HCT116 (cell line): ENCODE measurements at regions not wholly inside any gene's neighbourhood (a gene's known extent, or its start where the extent isn't known, plus 50 kb on each side); places are given as distances from the start of the nearest gene placed in this dataset.

Experiments
- ATAC-seq: fragments of 200-7000 bp; cut with Tn5 transposase; 2 replicates; pipeline ENCODE4 v1.9.1; 2020; ENCODE audit warnings: mild to moderate bottlenecking, moderate library complexity
- BruUV-seq: library from RNA; stranded (reverse); fragments of 400-500 nt; replicated peaks from 2 replicates; lab custom pipeline; 2021; lab: Mats Ljungman, UMichigan
- CTCF ChIA-PET: fragments of 300-600 bp; sonication (Branson Sonifier 250); formaldehyde crosslinking; loops from one replicate; lab custom pipeline; 2021; ENCODE audit warnings: antibody characterized with exemption; lab: Charles Lee
- POLR2A ChIA-PET: fragments of 300-600, 350-600 bp; sonication (Branson Sonifier 250); formaldehyde crosslinking; loops from one replicate; lab custom pipeline; 2021; ENCODE audit warnings: antibody characterized with exemption; lab: Charles Lee
- RAD21 ChIA-PET, 2 experiments: fragments of 300-600 bp; sonication (Branson Sonifier 250); formaldehyde crosslinking; loops; one replicate each; lab custom pipeline; 2023; ENCODE audit warnings: low total read pairs in 2 of 2; ENCODE audit not compliant: uncharacterized antibody in 2 of 2, unreplicated experiment in 2 of 2, low non-redundant PET in 1 of 2; lab: Charles Lee
- DNase-seq: peaks from one replicate; pipeline ENCODE4 v3.0.0-alpha.2; 2010; ENCODE audit warnings: low read depth, low spot score
- H2AFZ ChIP-seq: fragments of 200-600 bp; shearing (Covaris generic), sonication (generic); 2 replicates; pipeline ENCODE4 v1.6.1; 2017; ENCODE audit warnings: low read depth, mixed run types, mixed read lengths, antibody characterized with exemption, low read length; ENCODE audit not compliant: poor library complexity, severe bottlenecking
- H3K27ac ChIP-seq: 2 replicates; pipeline ENCODE4 v1.5.1; 2012; ENCODE audit warnings: low read depth, low read length
- H3K27me3 ChIP-seq: fragments of 200-600 bp; sonication (generic); 2 replicates; pipeline ENCODE4 v1.6.1; 2016; ENCODE audit warnings: mixed run types, low read length, mixed read lengths; ENCODE audit not compliant: insufficient read depth
- H3K36me3 ChIP-seq, 2 experiments: fragments of 200-500 bp in 1 of 2; fragments of 200-600 bp in 1 of 2; sonication (Bioruptor generic) in 1 of 2; sonication (generic) in 1 of 2; 2 replicates each; pipeline versions ENCODE4 v1.5.1 to v1.6.1; 2014 to 2016; ENCODE audit warnings: low read length in 2 of 2, inconsistent platforms in 1 of 2, mixed read lengths in 1 of 2, mixed run types in 1 of 2; ENCODE audit not compliant: insufficient read depth in 2 of 2, control insufficient read depth in 1 of 2
- H3K4me1 ChIP-seq, 2 experiments: fragments of 200-600 bp in 1 of 2; sonication (generic) in 1 of 2; 2 replicates each; pipeline versions ENCODE4 v1.5.1 to v1.6.1; 2012 to 2017; ENCODE audit warnings: low read length in 2 of 2, inconsistent platforms in 1 of 2, mild to moderate bottlenecking in 1 of 2, mixed read lengths in 1 of 2, mixed run types in 1 of 2, moderate library complexity in 1 of 2; ENCODE audit not compliant: insufficient read depth in 2 of 2, control insufficient read depth in 1 of 2
- H3K4me2 ChIP-seq: fragments of 200-600 bp; sonication (generic); 2 replicates; pipeline ENCODE4 v1.6.1; 2017; ENCODE audit warnings: mixed run types, low read length, mixed read lengths
- H3K4me3 ChIP-seq, 2 experiments: fragments of 200-600 bp in 1 of 2; sonication (generic) in 1 of 2; replicated peaks in 1 of 2; 2 replicates each; pipeline ENCODE4 v1.5.1; 2011 to 2016; ENCODE audit warnings: low read length in 2 of 2, control low read depth in 1 of 2, low read depth in 1 of 2, mild to moderate bottlenecking in 1 of 2, mixed read lengths in 1 of 2, mixed run types in 1 of 2
- H3K79me2 ChIP-seq: fragments of 200-600 bp; sonication (generic); 2 replicates; pipeline ENCODE4 v1.6.1; 2017; ENCODE audit warnings: mild to moderate bottlenecking, mixed run types, low read length, moderate library complexity, mixed read lengths; ENCODE audit not compliant: insufficient read depth
- H3K9ac ChIP-seq: fragments of 200-600 bp; sonication (generic); 2 replicates; pipeline ENCODE4 v1.6.1; 2016; ENCODE audit warnings: low read length, mixed read lengths
- H3K9me2 ChIP-seq: fragments of 200-600 bp; sonication (generic), shearing (Covaris generic); 2 replicates; pipeline ENCODE4 v1.6.1; 2017; ENCODE audit warnings: mixed run types, mild to moderate bottlenecking, moderate library complexity; ENCODE audit not compliant: insufficient read depth
- H3K9me3 ChIP-seq, 2 experiments: fragments of 200-500 bp in 1 of 2; fragments of 200-600 bp in 1 of 2; sonication (Bioruptor generic) in 1 of 2; sonication (generic) in 1 of 2; 2 replicates each; pipeline ENCODE4 v1.6.1; 2014 to 2017; ENCODE audit warnings: low read length in 2 of 2, mixed read lengths in 2 of 2, inconsistent platforms in 1 of 2, low read depth in 1 of 2, mild to moderate bottlenecking in 1 of 2, mixed run types in 1 of 2, moderate library complexity in 1 of 2; ENCODE audit not compliant: control insufficient read depth in 1 of 2, insufficient read depth in 1 of 2
- H4K20me1 ChIP-seq: fragments of 200-600 bp; sonication (generic), shearing (Covaris generic); 2 replicates; pipeline ENCODE4 v1.6.1; 2017; ENCODE audit warnings: mixed run types, mild to moderate bottlenecking, moderate library complexity; ENCODE audit not compliant: insufficient read depth
- ATF3 ChIP-seq: IDR thresholded peaks from 2 replicates; pipeline ENCODE4 v1.6.1; 2012
- CEBPB ChIP-seq: IDR thresholded peaks from 2 replicates; pipeline ENCODE4 v1.6.1; 2012; ENCODE audit warnings: low read depth
- EGR1 ChIP-seq: IDR thresholded peaks from 2 replicates; pipeline ENCODE4 v1.6.1; 2012; ENCODE audit warnings: low read depth
- ELF1 ChIP-seq: IDR thresholded peaks from 2 replicates; pipeline ENCODE4 v1.6.1; 2012; ENCODE audit warnings: low read depth, borderline replicate concordance
- EZH2phosphoT487 ChIP-seq: fragments of 200-600 bp; IDR thresholded peaks from 2 replicates; pipeline ENCODE4 v1.6.1; 2018; ENCODE audit warnings: antibody characterized with exemption, borderline replicate concordance
- FOSL1 ChIP-seq: IDR thresholded peaks from 2 replicates; pipeline ENCODE4 v1.6.1; 2012; ENCODE audit warnings: low read depth
- JUND ChIP-seq: IDR thresholded peaks from 2 replicates; pipeline ENCODE4 v1.6.1; 2012
- POLR2A ChIP-seq: IDR thresholded peaks from 2 replicates; pipeline ENCODE4 v1.7.0; 2011; ENCODE audit warnings: borderline replicate concordance; ENCODE audit not compliant: insufficient read depth, insufficient read length; ENCODE audit errors: extremely low read depth
- POLR2AphosphoS5 ChIP-seq: IDR thresholded peaks from 2 replicates; pipeline ENCODE4 v1.6.1; 2011; ENCODE audit warnings: mild to moderate bottlenecking, low read depth, low read length, moderate library complexity
- RAD21 ChIP-seq: IDR thresholded peaks from 2 replicates; pipeline ENCODE4 v1.6.1; 2012; ENCODE audit warnings: low read depth, mild to moderate bottlenecking
- REST ChIP-seq: IDR thresholded peaks from 2 replicates; pipeline ENCODE4 v1.6.1; 2012; ENCODE audit warnings: low read depth
- SIN3A ChIP-seq: IDR thresholded peaks from 2 replicates; pipeline ENCODE4 v1.6.1; 2012; ENCODE audit warnings: low read depth
- SRF ChIP-seq: IDR thresholded peaks from 2 replicates; pipeline ENCODE4 v1.6.1; 2012; ENCODE audit warnings: low read depth
- TCF7L2 ChIP-seq: IDR thresholded peaks from 2 replicates; pipeline ENCODE4 v1.7.0; 2011; ENCODE audit warnings: borderline replicate concordance, inconsistent platforms; ENCODE audit not compliant: insufficient read depth, insufficient read length; ENCODE audit errors: extremely low read depth
- ZFX ChIP-seq: fragments of 450-650 bp; IDR thresholded peaks from 2 replicates; pipeline ENCODE4 v1.6.1; 2017
- ZNF274 ChIP-seq: fragments of 200-500 bp; sonication (Bioruptor generic); IDR thresholded peaks from 2 replicates; pipeline ENCODE4 v1.6.1; 2014; ENCODE audit warnings: mild to moderate bottlenecking, low read depth, low read length, inconsistent platforms
- intact Hi-C: fragments of 100-400 bp; cut with micrococcal nuclease; formaldehyde crosslinking; loops from 2 replicates; pipeline ENCODE4 v1.10.0; 2022
- TF ChIP-seq, protein P1 (sequence below): IDR thresholded peaks from 2 replicates; pipeline ENCODE4 v1.6.1; 2011; ENCODE audit warnings: mild to moderate bottlenecking, low read length, moderate library complexity; ENCODE audit not compliant: insufficient replicate concordance; ENCODE audit errors: extremely low read depth
- TF ChIP-seq, protein P2 (sequence below): IDR thresholded peaks from 2 replicates; pipeline ENCODE4 v1.6.1; 2012

GRCh38 chr14:87017335-87017734, 975.6 kb downstream of the GALC start (continued):
- TF ChIP-seq ZNF274 (no peak), SRF (no peak), ELF1 (no peak), POLR2A (no peak), ATF3 (no peak), EZH2phosphoT487 (no peak), SIN3A (no peak)
- TF ChIP-seq, protein P1, sequence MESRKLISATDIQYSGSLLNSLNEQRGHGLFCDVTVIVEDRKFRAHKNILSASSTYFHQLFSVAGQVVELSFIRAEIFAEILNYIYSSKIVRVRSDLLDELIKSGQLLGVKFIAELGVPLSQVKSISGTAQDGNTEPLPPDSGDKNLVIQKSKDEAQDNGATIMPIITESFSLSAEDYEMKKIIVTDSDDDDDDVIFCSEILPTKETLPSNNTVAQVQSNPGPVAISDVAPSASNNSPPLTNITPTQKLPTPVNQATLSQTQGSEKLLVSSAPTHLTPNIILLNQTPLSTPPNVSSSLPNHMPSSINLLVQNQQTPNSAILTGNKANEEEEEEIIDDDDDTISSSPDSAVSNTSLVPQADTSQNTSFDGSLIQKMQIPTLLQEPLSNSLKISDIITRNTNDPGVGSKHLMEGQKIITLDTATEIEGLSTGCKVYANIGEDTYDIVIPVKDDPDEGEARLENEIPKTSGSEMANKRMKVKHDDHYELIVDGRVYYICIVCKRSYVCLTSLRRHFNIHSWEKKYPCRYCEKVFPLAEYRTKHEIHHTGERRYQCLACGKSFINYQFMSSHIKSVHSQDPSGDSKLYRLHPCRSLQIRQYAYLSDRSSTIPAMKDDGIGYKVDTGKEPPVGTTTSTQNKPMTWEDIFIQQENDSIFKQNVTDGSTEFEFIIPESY = no peak
- TF ChIP-seq, protein P2, sequence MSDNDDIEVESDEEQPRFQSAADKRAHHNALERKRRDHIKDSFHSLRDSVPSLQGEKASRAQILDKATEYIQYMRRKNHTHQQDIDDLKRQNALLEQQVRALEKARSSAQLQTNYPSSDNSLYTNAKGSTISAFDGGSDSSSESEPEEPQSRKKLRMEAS = no peak

GRCh38 chr14:87014856-87015255, 978.1 kb downstream of the GALC start:
- no TSS peak for BruUV-seq
- no peak overlapping the region for H3K4me3 ChIP-seq
- RAD21 ChIA-PET = no interaction called here
- H3K27me3 ChIP-seq = no peaks in the 10 kb centered on the region
- POLR2A ChIA-PET = no interaction called here
- no peaks in the 10 kb centered on the region for H3K4me1 ChIP-seq
- no peaks in the 10 kb centered on the region for H4K20me1 ChIP-seq
- no peak overlapping the region for H2AFZ ChIP-seq
- CTCF ChIA-PET = no interaction called here
- no peak overlapping the region for H3K9ac ChIP-seq
- H3K9me3 ChIP-seq = peaks cover 9 to 13% of the 10 kb centered on the region in 2 experiments; a peak in 2 of 4 replicates
- H3K9me2 ChIP-seq = no peaks in the 10 kb centered on the region
- intact Hi-C loops = no loop called here
- ATAC-seq = no peak
- no peak overlapping the region for H3K27ac ChIP-seq
- H3K4me2 ChIP-seq = no peak overlapping the region
- no peaks in the 10 kb centered on the region for H3K79me2 ChIP-seq
- no peaks in the 10 kb centered on the region for H3K36me3 ChIP-seq
- no peak for DNase-seq
- TF ChIP-seq RAD21 (no peak), REST (no peak), ZNF274 (no peak), SIN3A (no peak), JUND (no peak), FOSL1 (no peak), ZFX (no peak), CEBPB (no peak), ATF3 (no peak), POLR2A (no peak), EGR1 (no peak), TCF7L2 (no peak), POLR2AphosphoS5 (no peak)
- TF ChIP-seq, protein P2 = no peak
